ENCODE measurements at regions not wholly inside any gene's neighbourhood (a gene's known extent, or its start where the extent isn't known, plus 50 kb on each side); places are given as distances from the start of the nearest gene placed in this dataset.

DNA sequence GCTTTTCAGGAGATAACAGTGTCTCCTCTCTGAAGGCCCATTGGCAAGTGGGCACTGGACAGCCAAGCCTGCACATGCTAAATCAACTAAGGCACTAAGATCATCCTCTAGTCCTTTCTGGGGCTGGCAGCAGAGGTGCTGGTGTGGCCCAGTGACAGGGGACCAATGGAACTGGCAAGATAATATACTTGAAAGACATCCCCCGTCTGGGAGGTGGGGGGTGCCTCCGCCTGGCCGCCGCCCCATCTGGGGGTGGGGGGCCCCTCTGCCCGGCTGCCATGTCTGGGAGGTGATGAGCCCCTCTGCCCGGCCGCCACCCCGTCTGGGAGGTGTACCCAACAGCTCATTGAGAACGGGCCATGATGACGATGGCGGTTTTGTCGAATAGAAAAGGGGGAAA lies 223.3 kb downstream of the UNC5CL start:
- ChIA-PET POLR2A (ENCODE audit: low non-redundant PET) (no interaction called here), CTCF (no interaction called here)
- intact Hi-C loops (cut with micrococcal nuclease; ENCODE audit: unreplicated experiment) = no loop called here
- H3K27me3 ChIP-seq (replicated peaks; ENCODE audit: insufficient read depth, low read depth, low read length, poor library complexity) = no peaks in the 10 kb centered on the region
- BruUV-seq (replicated peaks) = no TSS peak
- no peaks in the 10 kb centered on the region for H3K36me3 ChIP-seq (ENCODE audit: insufficient read depth, low read length, poor library complexity, severe bottlenecking)
- no peak overlapping the region for H3K27ac ChIP-seq (ENCODE audit: low read depth, low read length, poor library complexity, severe bottlenecking)
- H3K9me3 ChIP-seq (ENCODE audit: low read depth, low read length, poor library complexity, severe bottlenecking) = no peaks in the 10 kb centered on the region
- TF ChIP-seq EZH2 (IDR thresholded peaks at IDR 0.05; ENCODE audit: borderline replicate concordance, low read depth, low read length, poor library complexity, severe bottlenecking) = no peak
- TF ChIP-seq CTCF (conservative IDR thresholded peaks at IDR 0.05; ENCODE audit: low read depth, low read length) = no peak
- no peak overlapping the region for H3K4me3 ChIP-seq (ENCODE audit: low read depth, low read length, poor library complexity, severe bottlenecking)
- no peak for DNase-seq (ENCODE audit: low spot score)
- no peaks in the 10 kb centered on the region for H3K4me1 ChIP-seq (ENCODE audit: insufficient read depth, low read length, poor library complexity, severe bottlenecking)

DNA sequence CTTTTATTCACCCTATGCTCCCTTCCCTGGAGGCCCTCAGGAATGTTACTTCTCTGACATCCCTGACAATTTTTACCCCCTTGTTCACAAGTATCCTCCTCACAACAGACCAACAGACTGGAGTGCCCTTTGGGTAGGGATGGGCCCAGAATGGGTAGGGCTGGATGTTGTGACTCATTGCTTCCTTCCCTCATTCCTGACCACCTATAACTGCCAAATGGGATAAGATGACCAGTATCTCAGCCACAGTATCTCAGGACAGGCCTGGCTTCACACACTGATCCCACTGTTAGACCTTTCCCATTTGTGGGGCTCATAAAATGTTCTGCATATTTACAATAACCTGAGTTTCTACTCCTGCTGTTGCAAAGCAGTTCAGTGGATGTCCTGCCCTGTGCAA lies 223.0 kb upstream of the LRFN2 start:
- POLR2A ChIA-PET (ENCODE audit: low non-redundant PET) = no interaction called here
- Histone ChIP-seq H3K36me3 (ENCODE audit: insufficient read depth, low read length, poor library complexity, severe bottlenecking) (no peaks in the 10 kb centered on the region), H3K27me3 (replicated peaks; ENCODE audit: insufficient read depth, low read depth, low read length, poor library complexity) (no peaks in the 10 kb centered on the region), H3K4me1 (ENCODE audit: insufficient read depth, low read length, poor library complexity, severe bottlenecking) (no peaks in the 10 kb centered on the region), H3K27ac (ENCODE audit: low read depth, low read length, poor library complexity, severe bottlenecking) (no peak overlapping the region), H3K4me3 (ENCODE audit: low read depth, low read length, poor library complexity, severe bottlenecking) (no peak overlapping the region), H3K9me3 (ENCODE audit: low read depth, low read length, poor library complexity, severe bottlenecking) (no peaks in the 10 kb centered on the region)
- CTCF ChIA-PET = no interaction called here
- TF ChIP-seq CTCF (conservative IDR thresholded peaks at IDR 0.05; ENCODE audit: low read depth, low read length) (no peak), EZH2 (IDR thresholded peaks at IDR 0.05; ENCODE audit: borderline replicate concordance, low read depth, low read length, poor library complexity, severe bottlenecking) (no peak)
- intact Hi-C loops (cut with micrococcal nuclease; ENCODE audit: unreplicated experiment) = no loop called here
- no TSS peak for BruUV-seq (replicated peaks)
- no peak for DNase-seq (ENCODE audit: low spot score)

DNA sequence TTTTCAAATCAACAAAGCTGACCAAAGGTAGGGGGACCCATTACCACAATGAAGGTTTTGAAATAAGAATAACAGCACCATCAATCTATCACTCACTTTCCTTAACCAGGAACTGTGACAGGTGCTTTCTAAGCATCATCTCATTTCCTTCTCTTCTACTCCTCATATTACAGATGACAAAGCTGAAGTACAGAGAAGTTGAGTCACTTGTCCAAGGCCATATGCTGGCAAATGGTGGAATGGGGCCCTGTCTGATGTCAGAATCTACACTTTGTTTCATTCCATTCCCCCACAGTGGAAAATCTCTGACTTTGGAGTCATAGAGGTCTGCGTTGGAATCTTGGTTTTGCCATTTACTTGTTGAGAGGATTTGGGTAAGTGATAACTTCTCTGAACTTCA lies 222.5 kb upstream of the LRFN2 start:
- ChIA-PET CTCF (no interaction called here), POLR2A (ENCODE audit: low non-redundant PET) (no interaction called here)
- no peaks in the 10 kb centered on the region for H3K36me3 ChIP-seq (ENCODE audit: insufficient read depth, low read length, poor library complexity, severe bottlenecking)
- BruUV-seq (replicated peaks) = no TSS peak
- TF ChIP-seq CTCF (conservative IDR thresholded peaks at IDR 0.05; ENCODE audit: low read depth, low read length) (no peak), EZH2 (IDR thresholded peaks at IDR 0.05; ENCODE audit: borderline replicate concordance, low read depth, low read length, poor library complexity, severe bottlenecking) (no peak)
- H3K4me3 ChIP-seq (ENCODE audit: low read depth, low read length, poor library complexity, severe bottlenecking) = no peak overlapping the region
- no peak overlapping the region for H3K27ac ChIP-seq (ENCODE audit: low read depth, low read length, poor library complexity, severe bottlenecking)
- DNase-seq (ENCODE audit: low spot score) = no peak
- H3K27me3 ChIP-seq (replicated peaks; ENCODE audit: insufficient read depth, low read depth, low read length, poor library complexity) = no peaks in the 10 kb centered on the region
- intact Hi-C loops (cut with micrococcal nuclease; ENCODE audit: unreplicated experiment) = no loop called here
- no peaks in the 10 kb centered on the region for H3K4me1 ChIP-seq (ENCODE audit: insufficient read depth, low read length, poor library complexity, severe bottlenecking)
- H3K9me3 ChIP-seq (ENCODE audit: low read depth, low read length, poor library complexity, severe bottlenecking) = no peaks in the 10 kb centered on the region
